GM12878 (cell line): ENCODE measurements at regions not wholly inside any gene's neighbourhood (a gene's known extent, or its start where the extent isn't known, plus 50 kb on each side); places are given as distances from the start of the nearest gene placed in this dataset.

Experiments used
- ATAC-seq: fragments of 200-7000 bp; cut with Tn5 transposase; 3 replicates; pipeline ENCODE4 v1.9.1; 2020; ENCODE audit warnings: mild to moderate bottlenecking, moderate library complexity
- BruUV-seq: library from RNA; stranded (reverse); fragments of 400-500 nt; replicated peaks from 2 replicates; lab custom pipeline; 2021; lab: Mats Ljungman, UMichigan
- CTCF ChIA-PET: fragments of 300-600 bp; sonication (Branson Sonifier 250); formaldehyde crosslinking; extraction: SDS; loops from one replicate; lab custom pipeline; 2021; ENCODE audit warnings: inconsistent platforms; lab: Yijun Ruan, JAX
- POLR2A ChIA-PET: fragments of 350-600 bp; formaldehyde crosslinking; extraction: SDS; loops from one replicate; lab custom pipeline; 2021; ENCODE audit warnings: inconsistent platforms; lab: Charles Lee
- RAD21 ChIA-PET: fragments of 300-600 bp; sonication (Branson Sonifier 250); formaldehyde crosslinking; loops from one replicate; lab custom pipeline; 2023; ENCODE audit warnings: antibody characterized with exemption; ENCODE audit not compliant: unreplicated experiment; lab: Charles Lee
- SMC1A ChIA-PET: fragments of 300-600 bp; sonication (Branson Sonifier 250); formaldehyde crosslinking; loops from one replicate; lab custom pipeline; 2023; ENCODE audit not compliant: unreplicated experiment, uncharacterized antibody; lab: Charles Lee
- DNase-seq: peaks from one replicate; pipeline ENCODE4 v3.0.0-alpha.2; 2011; ENCODE audit warnings: low read depth, low spot score
- FAIRE-seq: peaks from 3 replicates; lab custom pipeline; 2011; peaks lifted over from hg19 to GRCh38; lab: Jason Lieb, UNC
- H2AFZ ChIP-seq: 2 replicates; pipeline ENCODE4 v1.6.0; 2011; ENCODE audit warnings: low read depth, low read length, control low read depth; ENCODE audit not compliant: control insufficient read depth
- H3K27ac ChIP-seq: 2 replicates; pipeline ENCODE4 v1.5.1; 2011; ENCODE audit warnings: control low read depth; ENCODE audit not compliant: control insufficient read depth, insufficient read depth
- H3K27me3 ChIP-seq, 2 experiments: replicated peaks in 1 of 2; 2 replicates each; pipeline versions ENCODE4 v1.6.0 to v1.6.1; 2011; ENCODE audit warnings: low read length in 1 of 2; ENCODE audit not compliant: control insufficient read depth in 2 of 2, insufficient read depth in 2 of 2
- H3K36me3 ChIP-seq, 2 experiments: 2 replicates each; pipeline ENCODE4 v1.5.1; 2011; ENCODE audit warnings: low read length in 1 of 2; ENCODE audit not compliant: control insufficient read depth in 2 of 2, insufficient read depth in 2 of 2
- H3K4me1 ChIP-seq: 2 replicates; pipeline ENCODE4 v1.6.1; 2011; ENCODE audit warnings: mild to moderate bottlenecking, low read length, moderate library complexity, mixed read lengths; ENCODE audit not compliant: control insufficient read depth, insufficient read depth
- H3K4me2 ChIP-seq: 2 replicates; pipeline ENCODE4 v1.6.0; 2011; ENCODE audit warnings: control low read depth; ENCODE audit not compliant: control insufficient read depth, insufficient read depth
- H3K4me3 ChIP-seq: fragments of 200-600 bp; sonication (generic); 2 replicates; pipeline ENCODE4 v1.5.1; 2016
- H3K79me2 ChIP-seq: 2 replicates; pipeline ENCODE4 v1.6.0; 2011; ENCODE audit warnings: low read length; ENCODE audit not compliant: control insufficient read depth, insufficient read depth
- H3K9ac ChIP-seq: 2 replicates; pipeline ENCODE4 v1.8.0; 2011; ENCODE audit warnings: low read length, control low read depth, mixed read lengths; ENCODE audit not compliant: control insufficient read depth, insufficient read depth
- H3K9me3 ChIP-seq: replicated peaks from 3 replicates; pipeline ENCODE4 v1.5.1; 2011; ENCODE audit warnings: mild to moderate bottlenecking, low read length; ENCODE audit not compliant: control insufficient read depth, insufficient read depth
- H4K20me1 ChIP-seq: 2 replicates; pipeline ENCODE4 v1.6.0; 2011; ENCODE audit not compliant: control insufficient read depth, insufficient read depth
- FOS ChIP-seq: IDR thresholded peaks from 3 replicates; pipeline ENCODE4 v1.6.1; 2011; ENCODE audit warnings: borderline replicate concordance; ENCODE audit not compliant: insufficient read length; ENCODE audit errors: extremely low read depth
- MEF2A ChIP-seq: IDR thresholded peaks from 2 replicates; pipeline ENCODE4 v1.6.1; 2011; ENCODE audit warnings: low read depth, mild to moderate bottlenecking, low read length, moderate library complexity; ENCODE audit not compliant: insufficient read depth
- NFYB ChIP-seq: IDR thresholded peaks from 2 replicates; pipeline ENCODE4 v1.6.1; 2011; ENCODE audit warnings: low read depth, mild to moderate bottlenecking, low read length, improper control_type of control experiment, moderate library complexity; ENCODE audit not compliant: insufficient read depth
- NR2C2 ChIP-seq: IDR thresholded peaks from 2 replicates; pipeline ENCODE4 v1.6.1; 2011; ENCODE audit warnings: borderline replicate concordance, low read depth; ENCODE audit not compliant: control insufficient read depth, insufficient read length
- SMARCA5 ChIP-seq: fragments of 450-650 bp; IDR thresholded peaks from 2 replicates; pipeline ENCODE4 v1.6.1; 2017; ENCODE audit warnings: mild to moderate bottlenecking
- WGBS: methylation state at CpG from one replicate; pipeline ENCODE4 v1.1.6; 2016; ENCODE audit warnings: low lambda C conversion rate; ENCODE audit not compliant: insufficient replicate concordance, insufficient coverage; ENCODE audit errors: missing lambda C conversion rate; 5-methylcytosine and 5-hydroxymethylcytosine counted together
- in situ Hi-C: fragments of 300-500 bp; cut with MboI; formaldehyde crosslinking; loops from 9 replicates; pipeline ENCODE4 v1.14.3; 2018; ENCODE audit warnings: mixed read lengths
- intact Hi-C: fragments of 100-400 bp; cut with micrococcal nuclease; formaldehyde crosslinking; loops from one replicate; pipeline ENCODE4 v1.14.2; 2022; ENCODE audit not compliant: unreplicated experiment
- TF ChIP-seq, protein P1 (sequence below): IDR thresholded peaks from 2 replicates; pipeline ENCODE4 v1.6.1; 2012; ENCODE audit warnings: mild to moderate bottlenecking, low read depth, low read length
- TF ChIP-seq, protein P2 (sequence below): IDR thresholded peaks from 2 replicates; pipeline ENCODE4 v1.6.1; 2012; ENCODE audit warnings: low read depth, low read length, improper control_type of control experiment

DNA sequence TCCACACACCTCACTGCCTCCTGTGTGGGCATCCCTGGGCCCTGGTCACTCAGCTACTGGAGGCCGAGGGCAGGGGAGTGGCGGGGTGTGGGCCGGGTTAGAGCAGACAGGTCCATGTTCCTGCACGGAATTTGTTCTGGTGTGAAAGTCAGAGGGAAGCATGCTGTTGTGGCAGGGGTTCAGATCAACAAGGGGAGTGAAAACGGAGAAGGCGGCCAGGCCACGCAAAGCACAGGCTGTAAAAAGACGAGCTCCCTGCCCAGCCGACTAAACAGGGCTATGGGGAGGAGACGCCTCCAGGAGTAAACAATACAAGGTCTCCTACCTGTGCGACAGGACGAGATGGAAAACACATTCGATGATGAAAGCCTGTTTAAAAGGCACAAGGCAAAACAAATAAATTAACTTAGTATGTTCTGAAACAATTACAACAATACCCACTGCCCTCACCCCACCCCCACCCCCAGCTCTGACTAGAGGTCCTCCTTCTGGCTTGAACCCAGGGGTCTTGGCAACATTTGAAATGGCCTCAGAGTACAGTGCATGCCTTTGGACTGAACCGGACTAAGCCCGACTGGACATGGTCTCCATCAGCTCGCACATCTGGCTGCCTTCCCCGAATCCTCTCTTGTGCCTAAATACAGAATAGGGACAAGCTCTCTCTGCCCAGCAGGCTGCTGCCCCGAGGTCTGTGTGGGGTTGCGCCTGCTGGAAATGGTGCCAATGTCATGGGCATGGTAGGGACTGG is 274.9 kb upstream of the DIO3 start (continued):
- no peak for TF ChIP-seq FOS
- TF ChIP-seq NFYB = no peak
- TF ChIP-seq SMARCA5 = no peak

DNA sequence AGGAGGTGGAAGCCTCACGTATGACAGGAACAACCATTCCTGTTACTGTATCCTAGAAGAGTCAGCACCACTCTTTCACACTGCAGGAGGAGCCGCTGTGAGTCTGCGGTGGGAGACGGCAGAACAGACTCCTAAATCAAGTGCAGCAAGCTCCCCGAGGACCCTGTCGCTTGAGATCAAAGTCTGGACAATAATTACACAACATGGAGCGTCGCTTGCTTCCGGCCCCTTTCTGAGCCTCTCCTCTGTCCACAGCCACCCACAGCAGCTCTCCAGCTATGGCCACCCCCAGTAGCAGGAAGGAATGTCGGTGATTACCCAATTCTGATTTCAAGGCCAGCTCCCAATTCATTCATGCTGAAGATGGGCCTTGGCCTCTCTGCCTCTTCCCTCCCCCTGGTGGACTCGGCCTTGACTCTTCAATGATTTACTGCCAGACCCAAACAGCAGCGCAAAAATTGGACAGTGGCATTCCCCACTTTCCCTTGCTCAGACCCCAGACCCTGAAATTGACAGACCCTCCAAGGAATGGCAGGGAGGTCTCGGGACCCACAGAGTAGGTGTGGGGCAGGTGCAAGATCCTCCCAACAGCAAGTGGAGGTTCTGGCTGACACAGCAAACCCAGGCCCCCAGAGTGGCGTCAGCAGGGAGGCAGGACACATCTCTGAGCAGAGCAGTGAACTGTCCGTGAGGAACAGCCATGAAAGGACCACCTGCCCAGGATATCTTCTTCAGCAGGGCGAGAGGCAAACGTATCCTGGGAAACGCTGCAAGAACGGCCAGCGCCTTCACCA is 272.7 kb upstream of the DIO3 start:
- H3K9ac ChIP-seq = no peak overlapping the region
- H3K4me2 ChIP-seq = no peak overlapping the region
- BruUV-seq = no TSS peak
- no peaks in the 10 kb centered on the region for H3K36me3 ChIP-seq
- ChIA-PET SMC1A (no interaction called here), CTCF (no interaction called here), POLR2A (no interaction called here), RAD21 (no interaction called here)
- ATAC-seq = no peak
- FAIRE-seq = no peak
- H3K27ac ChIP-seq = no peak overlapping the region
- WGBS = 32% methylated on average over 20 of the region's 20 CpGs
- H3K27me3 ChIP-seq = no peaks in the 10 kb centered on the region
- H4K20me1 ChIP-seq = no peaks in the 10 kb centered on the region
- H3K4me3 ChIP-seq = no peak overlapping the region
- in situ Hi-C loops = no loop called here
- no peak overlapping the region for H2AFZ ChIP-seq
- H3K79me2 ChIP-seq = no peaks in the 10 kb centered on the region
- intact Hi-C loops = no loop called here
- H3K4me1 ChIP-seq = no peaks in the 10 kb centered on the region
- H3K9me3 ChIP-seq = no peaks in the 10 kb centered on the region
- TF ChIP-seq, protein P1, sequence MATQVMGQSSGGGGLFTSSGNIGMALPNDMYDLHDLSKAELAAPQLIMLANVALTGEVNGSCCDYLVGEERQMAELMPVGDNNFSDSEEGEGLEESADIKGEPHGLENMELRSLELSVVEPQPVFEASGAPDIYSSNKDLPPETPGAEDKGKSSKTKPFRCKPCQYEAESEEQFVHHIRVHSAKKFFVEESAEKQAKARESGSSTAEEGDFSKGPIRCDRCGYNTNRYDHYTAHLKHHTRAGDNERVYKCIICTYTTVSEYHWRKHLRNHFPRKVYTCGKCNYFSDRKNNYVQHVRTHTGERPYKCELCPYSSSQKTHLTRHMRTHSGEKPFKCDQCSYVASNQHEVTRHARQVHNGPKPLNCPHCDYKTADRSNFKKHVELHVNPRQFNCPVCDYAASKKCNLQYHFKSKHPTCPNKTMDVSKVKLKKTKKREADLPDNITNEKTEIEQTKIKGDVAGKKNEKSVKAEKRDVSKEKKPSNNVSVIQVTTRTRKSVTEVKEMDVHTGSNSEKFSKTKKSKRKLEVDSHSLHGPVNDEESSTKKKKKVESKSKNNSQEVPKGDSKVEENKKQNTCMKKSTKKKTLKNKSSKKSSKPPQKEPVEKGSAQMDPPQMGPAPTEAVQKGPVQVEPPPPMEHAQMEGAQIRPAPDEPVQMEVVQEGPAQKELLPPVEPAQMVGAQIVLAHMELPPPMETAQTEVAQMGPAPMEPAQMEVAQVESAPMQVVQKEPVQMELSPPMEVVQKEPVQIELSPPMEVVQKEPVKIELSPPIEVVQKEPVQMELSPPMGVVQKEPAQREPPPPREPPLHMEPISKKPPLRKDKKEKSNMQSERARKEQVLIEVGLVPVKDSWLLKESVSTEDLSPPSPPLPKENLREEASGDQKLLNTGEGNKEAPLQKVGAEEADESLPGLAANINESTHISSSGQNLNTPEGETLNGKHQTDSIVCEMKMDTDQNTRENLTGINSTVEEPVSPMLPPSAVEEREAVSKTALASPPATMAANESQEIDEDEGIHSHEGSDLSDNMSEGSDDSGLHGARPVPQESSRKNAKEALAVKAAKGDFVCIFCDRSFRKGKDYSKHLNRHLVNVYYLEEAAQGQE = no peak
- TF ChIP-seq MEF2A = no peak
- no peak for TF ChIP-seq NR2C2
- TF ChIP-seq, protein P2, sequence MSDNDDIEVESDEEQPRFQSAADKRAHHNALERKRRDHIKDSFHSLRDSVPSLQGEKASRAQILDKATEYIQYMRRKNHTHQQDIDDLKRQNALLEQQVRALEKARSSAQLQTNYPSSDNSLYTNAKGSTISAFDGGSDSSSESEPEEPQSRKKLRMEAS = no peak
- DNase-seq = no peak
